GM12892 (cell line): ENCODE measurements at regions not wholly inside any gene's neighbourhood (a gene's known extent, or its start where the extent isn't known, plus 50 kb on each side); places are given as distances from the start of the nearest gene placed in this dataset.

Experiments used
- DNase-seq: peaks from one replicate; pipeline ENCODE4 v3.0.0; 2011; ENCODE audit not compliant: insufficient read length
- FAIRE-seq: peaks from 2 replicates; lab custom pipeline; 2011; peaks lifted over from hg19 to GRCh38; lab: Jason Lieb, UNC
- POLR2A ChIP-seq: IDR thresholded peaks from 2 replicates; pipeline ENCODE4 v1.6.1; 2011; ENCODE audit warnings: low read depth, low read length, control low read depth
- POLR2AphosphoS5 ChIP-seq: IDR thresholded peaks from 2 replicates; pipeline ENCODE4 v1.6.1; 2011; ENCODE audit warnings: low read depth, low read length, control low read depth
- TAF1 ChIP-seq: IDR thresholded peaks from 2 replicates; pipeline ENCODE4 v1.6.1; 2011; ENCODE audit warnings: low read depth, mild to moderate bottlenecking, control low read depth, low read length, borderline replicate concordance

DNA sequence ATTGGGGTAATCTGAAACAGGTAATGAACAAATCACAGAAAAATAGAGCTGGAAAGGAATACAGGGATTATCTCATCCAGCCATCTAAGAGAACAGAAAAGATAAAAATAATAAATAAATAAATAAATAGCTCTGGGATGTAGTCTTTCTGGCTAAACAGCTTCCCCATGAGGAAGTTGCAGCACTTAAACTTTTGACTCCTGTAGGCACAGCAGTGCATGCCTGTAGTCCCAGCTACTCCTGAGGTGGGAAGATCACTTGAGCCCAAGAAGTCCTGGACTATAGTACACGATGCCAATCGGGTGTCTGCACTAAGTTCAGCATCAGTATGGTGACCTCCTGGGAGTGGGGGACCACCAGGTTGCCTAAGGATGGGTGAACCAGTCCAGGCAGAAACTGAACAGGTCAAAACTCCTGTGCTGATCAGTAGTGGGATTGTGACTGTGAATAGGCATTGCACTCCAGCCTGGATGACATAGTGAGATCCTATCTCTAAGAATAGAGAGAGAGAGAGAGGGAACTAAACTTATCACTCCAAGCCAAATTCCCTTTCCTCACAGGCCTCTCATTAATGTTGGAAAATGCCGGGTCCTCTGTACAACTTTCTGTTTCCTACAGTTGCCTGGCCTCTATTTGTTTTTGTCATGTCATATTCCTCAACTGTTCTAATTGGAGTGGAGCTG lies 61.7 kb upstream of the CDK13 start:
- DNase-seq (no peak), FAIRE-seq (no peak)
- TF ChIP-seq POLR2A (no peak), POLR2AphosphoS5 (no peak), TAF1 (no peak)

- no peak for TF ChIP-seq POLR2A
- TF ChIP-seq TAF1 = no peak
- TF ChIP-seq POLR2AphosphoS5 = no peak
- FAIRE-seq (no peak), DNase-seq (no peak)
Measured at GRCh38 chr7:39890411-39890810, 59.6 kb upstream of the CDK13 start.

GRCh38 chr7:39891894-39892293 lies 58.2 kb upstream of the CDK13 start:
- FAIRE-seq = no peak
- no peak for DNase-seq
- TF ChIP-seq POLR2A = no peak
- no peak for TF ChIP-seq POLR2AphosphoS5
- TF ChIP-seq TAF1 = no peak

GRCh38 chr7:39892361-39892760 lies 57.7 kb upstream of the CDK13 start:
- TF ChIP-seq TAF1 = no peak
- TF ChIP-seq POLR2A = no peak
- TF ChIP-seq POLR2AphosphoS5 = no peak
- FAIRE-seq (no peak), DNase-seq (no peak)

GRCh38 chr7:39894904-39895303 lies 55.2 kb upstream of the CDK13 start:
- DNase-seq (no peak), FAIRE-seq (no peak)
- no peak for TF ChIP-seq TAF1

- DNase-seq = no peak
- FAIRE-seq = no peak
- no peak for TF ChIP-seq POLR2AphosphoS5
- TF ChIP-seq TAF1 = no peak
- no peak for TF ChIP-seq POLR2A
Measured at GRCh38 chr7:39896840-39897239, 53.2 kb upstream of the CDK13 start.

DNA sequence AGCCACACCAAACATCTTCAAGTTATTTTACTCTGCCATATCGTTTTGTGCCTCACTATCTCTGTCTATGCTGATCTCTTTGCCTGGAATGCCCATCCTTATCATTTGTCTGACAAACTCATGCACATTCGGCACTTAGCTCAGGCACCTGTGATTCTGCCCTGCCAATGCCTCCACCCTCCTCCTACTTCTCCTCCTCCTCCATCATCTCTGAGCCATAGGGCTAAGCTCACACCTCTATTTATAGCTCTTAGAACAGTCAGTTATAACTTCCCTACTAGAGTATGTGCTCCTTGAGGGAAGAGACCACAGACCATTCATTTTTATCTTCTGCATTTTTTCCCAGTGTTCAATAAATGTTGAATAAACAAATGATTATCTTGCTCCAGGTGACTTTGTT lies 51.2 kb upstream of the CDK13 start:
- TF ChIP-seq POLR2AphosphoS5 (no peak), POLR2A (no peak), TAF1 (no peak)
- no peak for DNase-seq
- no peak for FAIRE-seq
